ENCODE measurements at regions not wholly inside any gene's neighbourhood (a gene's known extent, or its start where the extent isn't known, plus 50 kb on each side); places are given as distances from the start of the nearest gene placed in this dataset.
A peak's percentile ranks its signal among the peaks of the same experiment; 100 is the strongest.
"Not testable (repeated sequence)": the region's sequence is repeated elsewhere in the genome, so short reads cannot be mapped to it uniquely, and the experiment has no call there.

- DNase-seq, result no peak
Observed at GRCh38 chr2:76159042-76159648, 448.4 kb upstream of the GCFC2 start.

GRCh38 chr2:76157531-76157930, 446.8 kb upstream of the GCFC2 start:
- DNase-seq, result no peak

- no peak for DNase-seq
Observed at GRCh38 chr2:76154981-76155380, 444.3 kb upstream of the GCFC2 start.

GRCh38 chr2:76149846-76150245, 439.1 kb upstream of the GCFC2 start:
- DNase-seq, result no peak

GRCh38 chr2:76139303-76139702, 428.6 kb upstream of the GCFC2 start:
- DNase-seq, result not testable (repeated sequence)

- DNase-seq, result no peak
Observed at GRCh38 chr2:76128622-76129021, 417.9 kb upstream of the GCFC2 start.

DNA sequence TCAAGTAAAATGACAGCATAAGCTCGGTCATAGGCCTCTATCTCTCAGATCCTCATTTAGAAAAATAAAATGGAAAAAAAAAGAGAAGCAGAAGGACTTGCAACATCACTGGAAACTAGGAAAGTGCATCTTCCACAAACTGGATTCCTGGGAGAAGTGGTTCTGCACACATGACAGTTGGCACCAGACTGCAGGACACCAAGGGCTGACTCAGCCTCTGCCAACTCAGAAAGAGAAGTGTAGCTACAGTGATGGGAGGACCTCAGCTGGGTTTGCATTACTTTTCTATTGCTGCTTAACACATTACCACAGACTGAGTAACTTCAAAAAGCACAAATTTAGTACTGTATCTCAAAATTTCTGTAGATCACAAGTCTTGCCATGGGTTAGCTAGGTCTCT, 409.5 kb upstream of the GCFC2 start:
- DNase-seq, result no peak

- DNase-seq, result no peak
Observed at GRCh38 chr2:76089683-76090082, 379.0 kb upstream of the GCFC2 start.

DNA sequence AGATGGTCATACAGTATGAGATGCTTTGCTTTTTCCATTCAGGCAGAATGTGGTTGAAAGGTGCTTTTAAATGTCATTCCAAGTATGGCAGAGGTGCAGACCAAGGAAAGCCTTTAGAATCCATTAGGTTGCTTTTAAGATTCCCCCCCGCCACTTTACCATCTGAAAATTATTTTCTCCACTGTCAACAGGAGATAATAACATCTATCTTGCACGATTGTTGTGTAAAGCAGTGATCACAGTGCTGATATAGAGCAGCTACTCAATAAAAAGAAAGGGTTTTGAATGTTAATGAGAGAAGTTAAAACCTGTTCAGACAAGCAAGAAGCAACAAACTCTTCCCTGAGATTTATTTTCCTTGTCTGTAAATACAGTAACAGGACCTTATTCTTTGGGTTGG, 372.5 kb upstream of the GCFC2 start:
- DNase-seq, result no peak

DNA sequence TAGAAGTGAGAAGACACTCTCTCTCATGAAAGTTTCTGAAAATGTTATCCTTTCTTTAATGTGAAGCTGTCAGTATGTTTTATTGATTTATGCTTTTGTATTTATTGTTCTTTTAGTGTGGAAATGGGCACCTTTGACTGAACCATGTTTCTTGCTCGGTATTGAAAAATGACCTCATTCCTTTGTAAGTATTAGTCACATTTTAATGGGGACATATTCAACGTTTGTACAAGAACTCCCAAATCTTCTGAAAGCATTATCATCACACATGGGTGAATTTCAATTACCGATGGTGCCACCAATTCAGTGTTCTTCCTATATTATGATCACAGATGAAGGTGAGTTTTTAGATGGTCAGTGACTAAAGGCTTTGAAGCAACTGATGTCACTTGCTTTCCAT, 371.8 kb upstream of the GCFC2 start:
- DNase-seq, result no peak

DNA sequence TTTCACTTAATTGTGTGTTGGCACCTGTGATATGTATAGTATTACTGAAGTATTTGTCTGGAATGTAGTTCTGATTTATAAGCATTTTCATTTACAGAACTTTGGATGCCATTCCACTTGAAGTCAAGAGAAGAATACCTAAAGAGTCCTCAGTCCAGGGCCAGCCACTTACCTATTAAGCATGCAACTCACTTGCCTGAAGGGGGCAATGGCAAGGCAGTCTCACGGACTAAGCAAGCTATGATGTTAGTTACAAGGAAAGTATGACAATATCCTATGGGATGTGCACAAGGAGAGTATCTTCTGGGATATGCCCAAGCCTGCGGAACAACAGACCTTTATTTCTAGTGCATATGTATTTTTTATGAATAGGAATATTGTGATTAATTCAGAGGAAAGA, 369.4 kb upstream of the GCFC2 start:
- DNase-seq, result no peak

GRCh38 chr2:76075126-76075525, 364.4 kb upstream of the GCFC2 start:
- DNase-seq, result no peak

GRCh38 chr2:76073992-76074604, 363.4 kb upstream of the GCFC2 start:
- DNase-seq, result no peak

DNA sequence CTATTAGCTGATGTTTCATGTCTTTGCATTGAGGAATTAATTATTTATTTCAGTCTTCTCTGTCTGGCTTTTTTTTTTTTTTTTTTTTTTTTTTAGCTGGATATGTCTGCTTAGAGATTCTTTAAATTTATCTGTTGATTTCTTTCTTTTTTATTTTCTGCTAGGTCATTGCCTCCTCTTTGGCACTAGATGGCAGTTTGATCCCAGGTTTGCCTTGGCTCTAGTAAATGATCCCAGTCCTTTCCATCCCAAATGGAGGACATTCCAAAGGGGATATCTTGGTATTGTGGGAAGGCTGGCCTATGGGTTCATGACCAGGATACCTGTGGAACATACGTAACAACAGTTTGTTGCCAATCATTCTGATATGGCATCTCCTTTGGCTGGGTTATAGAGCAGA, 339.5 kb upstream of the GCFC2 start:
- DNase-seq, result no peak

- no peak for DNase-seq
Observed at GRCh38 chr2:76044701-76045100, 334.0 kb upstream of the GCFC2 start.

- no peak for DNase-seq
Observed at GRCh38 chr2:76039505-76039904, 328.8 kb upstream of the GCFC2 start.

- DNase-seq, result no peak
Observed at GRCh38 chr2:76027761-76028160, 317.0 kb upstream of the GCFC2 start.

GRCh38 chr2:76019128-76019527, 308.4 kb upstream of the GCFC2 start:
- no peak for DNase-seq

DNA sequence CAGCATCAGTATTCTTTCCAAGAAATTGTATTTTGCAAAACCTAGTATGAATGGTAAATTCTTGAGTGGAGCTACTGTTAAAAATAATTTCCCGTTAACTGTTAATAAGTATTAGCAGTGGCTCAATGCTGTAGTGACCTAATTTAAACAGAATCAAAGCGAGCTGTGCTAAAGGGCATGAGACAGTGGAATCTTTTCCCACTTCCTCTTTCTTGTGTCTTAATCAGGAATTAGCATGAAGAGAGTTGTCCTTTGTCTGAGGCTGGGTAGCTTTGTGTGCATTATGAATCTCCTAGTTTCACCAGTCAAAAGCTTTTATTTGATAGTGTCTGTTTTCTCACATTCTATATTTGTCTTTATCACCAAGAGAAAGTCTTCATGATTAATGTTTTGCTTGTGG, 298.8 kb upstream of the GCFC2 start:
- no peak for DNase-seq

DNA sequence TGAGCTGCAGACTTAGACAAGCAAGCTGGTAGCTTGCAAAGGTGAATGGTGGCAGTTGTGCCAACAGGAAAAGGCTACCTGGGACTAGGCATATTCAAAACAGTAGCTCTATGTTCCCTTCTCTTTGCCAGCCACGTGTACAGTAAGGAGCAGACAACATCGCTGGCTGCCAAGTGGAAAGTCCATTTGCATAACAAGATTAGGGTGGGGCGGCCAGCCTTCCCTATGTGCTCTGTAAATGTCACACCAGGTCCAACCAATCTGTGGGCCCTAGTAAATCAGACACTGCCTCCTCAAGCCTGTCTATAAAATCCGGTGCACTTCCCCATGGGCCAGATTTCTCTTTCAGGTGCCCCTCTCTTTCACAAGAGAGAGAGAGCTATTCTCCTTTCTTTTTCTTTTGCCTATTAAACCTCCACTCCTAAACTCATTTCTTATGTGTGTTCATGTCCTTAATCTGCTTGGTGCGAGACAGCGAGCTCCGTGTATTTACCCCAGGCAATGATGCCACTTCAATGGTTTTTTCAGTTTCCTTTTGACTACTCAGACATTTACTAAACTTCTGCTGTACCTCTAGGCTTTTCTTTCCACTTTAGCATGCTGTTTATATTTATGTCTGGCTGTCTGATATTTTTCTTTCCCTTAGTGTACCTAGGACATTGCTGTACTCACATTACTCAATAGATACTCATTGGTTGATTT, 297.4 kb upstream of the GCFC2 start:
- peak; percentile 31 for DNase-seq

GRCh38 chr2:76000425-76000824, 289.7 kb upstream of the GCFC2 start:
- DNase-seq, result no peak

- no peak for DNase-seq
Observed at GRCh38 chr2:75998451-75998850, 287.7 kb upstream of the GCFC2 start.

DNA sequence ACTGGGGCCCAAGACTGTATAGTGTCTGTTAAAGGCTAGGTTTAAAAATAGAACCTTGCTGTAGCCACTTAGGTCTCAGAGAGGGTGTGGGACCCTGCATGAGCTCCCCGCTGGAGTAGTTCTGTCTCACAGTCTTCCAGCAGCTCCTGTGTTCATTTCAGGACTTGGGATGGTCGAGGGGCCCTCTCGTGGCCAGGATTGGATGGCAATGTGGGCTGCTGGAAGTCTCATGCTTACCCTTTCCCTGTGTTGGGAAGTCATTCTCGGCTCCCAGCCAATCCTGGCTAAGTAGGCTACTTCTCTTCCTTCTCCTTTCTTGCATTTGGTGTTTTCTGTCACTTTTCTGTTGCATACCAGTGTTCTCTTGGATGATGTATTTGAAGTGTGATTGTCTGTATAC, 284.0 kb upstream of the GCFC2 start:
- no peak for DNase-seq

DNA sequence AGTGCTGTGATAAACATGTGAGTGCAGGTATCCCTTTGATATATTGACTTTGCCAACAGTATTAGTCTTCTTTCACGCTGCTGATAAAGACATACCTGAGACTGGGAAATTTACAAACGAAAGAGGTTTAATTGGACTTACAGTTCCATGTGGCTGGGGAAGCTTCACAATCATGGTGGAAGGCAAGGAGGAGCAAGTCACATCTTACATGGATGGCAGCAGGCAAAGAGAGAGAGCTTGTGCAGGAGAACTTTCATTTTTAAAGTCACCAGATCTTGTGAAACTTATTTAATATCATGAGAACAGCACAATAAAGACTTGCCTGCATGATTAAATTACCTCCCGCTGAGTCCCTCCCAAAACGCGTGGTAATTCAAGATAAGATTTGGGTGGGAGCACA, 277.9 kb upstream of the GCFC2 start:
- not testable (repeated sequence) for DNase-seq

DNA sequence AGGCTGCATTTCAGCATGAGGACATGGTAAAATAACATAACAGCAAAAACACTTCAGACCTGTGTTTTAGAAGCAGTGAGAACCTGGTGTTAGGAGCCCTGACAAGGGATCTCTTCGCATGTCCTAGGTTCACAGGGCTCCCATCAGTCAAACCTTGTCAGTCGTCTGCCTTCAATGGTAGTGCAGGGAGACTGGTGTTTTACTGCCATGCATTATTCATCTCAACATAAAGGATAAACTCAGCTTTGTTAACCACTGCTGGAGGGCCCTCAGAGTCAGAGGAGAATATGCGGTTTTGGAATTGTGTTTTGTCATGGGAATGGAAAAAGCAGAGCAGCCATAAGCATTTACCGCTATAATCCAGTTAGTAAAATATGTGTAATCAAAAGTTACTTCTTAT, 275.9 kb upstream of the GCFC2 start:
- no peak for DNase-seq

Measured in NCI-H774 (cell line).